GM12878 (cell line): ENCODE measurements at regions not wholly inside any gene's neighbourhood (a gene's known extent, or its start where the extent isn't known, plus 50 kb on each side); places are given as distances from the start of the nearest gene placed in this dataset.

Source experiments
- ATAC-seq: fragments of 200-7000 bp; cut with Tn5 transposase; 3 replicates; pipeline ENCODE4 v1.9.1; 2020; ENCODE audit warnings: mild to moderate bottlenecking, moderate library complexity
- BruUV-seq: library from RNA; stranded (reverse); fragments of 400-500 nt; replicated peaks from 2 replicates; lab custom pipeline; 2021; lab: Mats Ljungman, UMichigan
- CTCF ChIA-PET: fragments of 300-600 bp; sonication (Branson Sonifier 250); formaldehyde crosslinking; extraction: SDS; loops from one replicate; lab custom pipeline; 2021; ENCODE audit warnings: inconsistent platforms; lab: Yijun Ruan, JAX
- POLR2A ChIA-PET: fragments of 350-600 bp; formaldehyde crosslinking; extraction: SDS; loops from one replicate; lab custom pipeline; 2021; ENCODE audit warnings: inconsistent platforms; lab: Charles Lee
- RAD21 ChIA-PET: fragments of 300-600 bp; sonication (Branson Sonifier 250); formaldehyde crosslinking; loops from one replicate; lab custom pipeline; 2023; ENCODE audit warnings: antibody characterized with exemption; ENCODE audit not compliant: unreplicated experiment; lab: Charles Lee
- SMC1A ChIA-PET: fragments of 300-600 bp; sonication (Branson Sonifier 250); formaldehyde crosslinking; loops from one replicate; lab custom pipeline; 2023; ENCODE audit not compliant: unreplicated experiment, uncharacterized antibody; lab: Charles Lee
- DNase-seq: peaks from one replicate; pipeline ENCODE4 v3.0.0-alpha.2; 2011; ENCODE audit warnings: low read depth, low spot score
- FAIRE-seq: peaks from 3 replicates; lab custom pipeline; 2011; peaks lifted over from hg19 to GRCh38; lab: Jason Lieb, UNC
- H2AFZ ChIP-seq: 2 replicates; pipeline ENCODE4 v1.6.0; 2011; ENCODE audit warnings: low read depth, low read length, control low read depth; ENCODE audit not compliant: control insufficient read depth
- H3K27ac ChIP-seq: 2 replicates; pipeline ENCODE4 v1.5.1; 2011; ENCODE audit warnings: control low read depth; ENCODE audit not compliant: control insufficient read depth, insufficient read depth
- H3K27me3 ChIP-seq, 2 experiments: replicated peaks in 1 of 2; 2 replicates each; pipeline versions ENCODE4 v1.6.0 to v1.6.1; 2011; ENCODE audit warnings: low read length in 1 of 2; ENCODE audit not compliant: control insufficient read depth in 2 of 2, insufficient read depth in 2 of 2
- H3K36me3 ChIP-seq, 2 experiments: 2 replicates each; pipeline ENCODE4 v1.5.1; 2011; ENCODE audit warnings: low read length in 1 of 2; ENCODE audit not compliant: control insufficient read depth in 2 of 2, insufficient read depth in 2 of 2
- H3K4me1 ChIP-seq: 2 replicates; pipeline ENCODE4 v1.6.1; 2011; ENCODE audit warnings: mild to moderate bottlenecking, low read length, moderate library complexity, mixed read lengths; ENCODE audit not compliant: control insufficient read depth, insufficient read depth
- H3K4me2 ChIP-seq: 2 replicates; pipeline ENCODE4 v1.6.0; 2011; ENCODE audit warnings: control low read depth; ENCODE audit not compliant: control insufficient read depth, insufficient read depth
- H3K4me3 ChIP-seq: fragments of 200-600 bp; sonication (generic); 2 replicates; pipeline ENCODE4 v1.5.1; 2016
- H3K79me2 ChIP-seq: 2 replicates; pipeline ENCODE4 v1.6.0; 2011; ENCODE audit warnings: low read length; ENCODE audit not compliant: control insufficient read depth, insufficient read depth
- H3K9ac ChIP-seq: 2 replicates; pipeline ENCODE4 v1.8.0; 2011; ENCODE audit warnings: low read length, control low read depth, mixed read lengths; ENCODE audit not compliant: control insufficient read depth, insufficient read depth
- H3K9me3 ChIP-seq: replicated peaks from 3 replicates; pipeline ENCODE4 v1.5.1; 2011; ENCODE audit warnings: mild to moderate bottlenecking, low read length; ENCODE audit not compliant: control insufficient read depth, insufficient read depth
- H4K20me1 ChIP-seq: 2 replicates; pipeline ENCODE4 v1.6.0; 2011; ENCODE audit not compliant: control insufficient read depth, insufficient read depth
- BCL11A ChIP-seq: IDR thresholded peaks from 2 replicates; pipeline ENCODE4 v1.6.1; 2011; ENCODE audit warnings: low read depth, low read length
- BHLHE40 ChIP-seq, 2 experiments: fragments of 450-650 bp in 1 of 2; IDR thresholded peaks; 2 replicates each; pipeline ENCODE4 v1.6.1; 2011 to 2017; ENCODE audit warnings: low read depth in 2 of 2, borderline replicate concordance in 1 of 2, improper control_type of control experiment in 1 of 2, low read length in 1 of 2, mild to moderate bottlenecking in 1 of 2
- CHD1 ChIP-seq: IDR thresholded peaks from 2 replicates; pipeline ENCODE4 v1.6.1; 2012; ENCODE audit warnings: low read depth, low read length, improper control_type of control experiment
- DPF2 ChIP-seq: fragments of 450-650 bp; IDR thresholded peaks from 2 replicates; pipeline ENCODE4 v1.6.1; 2017; ENCODE audit warnings: mild to moderate bottlenecking
- E2F4 ChIP-seq: IDR thresholded peaks from 2 replicates; pipeline ENCODE4 v1.6.1; 2012; ENCODE audit warnings: low read depth, low read length, improper control_type of control experiment
- FOS ChIP-seq: IDR thresholded peaks from 3 replicates; pipeline ENCODE4 v1.6.1; 2011; ENCODE audit warnings: borderline replicate concordance; ENCODE audit not compliant: insufficient read length; ENCODE audit errors: extremely low read depth
- GABPA ChIP-seq: IDR thresholded peaks from 2 replicates; pipeline ENCODE4 v1.6.1; 2014; ENCODE audit warnings: antibody characterized with exemption, low read depth, mild to moderate bottlenecking, inconsistent platforms
- HDGF ChIP-seq: fragments of 450-650 bp; IDR thresholded peaks from 2 replicates; pipeline ENCODE4 v1.6.1; 2016; ENCODE audit warnings: antibody characterized with exemption
- JUND ChIP-seq: IDR thresholded peaks from 2 replicates; pipeline ENCODE4 v1.6.1; 2012; ENCODE audit warnings: low read depth, mild to moderate bottlenecking, low read length, improper control_type of control experiment, moderate library complexity
- MTA3 ChIP-seq: IDR thresholded peaks from 2 replicates; pipeline ENCODE4 v1.6.1; 2012; ENCODE audit warnings: low read length, inconsistent platforms, borderline replicate concordance
- PAX5 ChIP-seq: IDR thresholded peaks from 2 replicates; pipeline ENCODE4 v1.6.1; 2011; ENCODE audit warnings: low read depth, low read length, borderline replicate concordance
- RAD21 ChIP-seq: IDR thresholded peaks from 2 replicates; pipeline ENCODE4 v1.6.1; 2011; ENCODE audit warnings: mild to moderate bottlenecking, low read depth, low read length, moderate library complexity; ENCODE audit not compliant: insufficient read depth
- RAD51 ChIP-seq: fragments of 450-650 bp; IDR thresholded peaks from 2 replicates; pipeline ENCODE4 v1.6.1; 2016; ENCODE audit warnings: moderate library complexity, mild to moderate bottlenecking, inconsistent platforms
- SIX5 ChIP-seq: IDR thresholded peaks from 2 replicates; pipeline ENCODE4 v1.6.1; 2011; ENCODE audit warnings: mild to moderate bottlenecking, low read depth, low read length, moderate library complexity; ENCODE audit not compliant: severe bottlenecking
- SMAD1 ChIP-seq: fragments of 450-650 bp; IDR thresholded peaks from 2 replicates; pipeline ENCODE4 v1.6.1; 2018; ENCODE audit warnings: mild to moderate bottlenecking, low read depth; ENCODE audit not compliant: partially characterized antibody
- SRF ChIP-seq, 2 experiments: IDR thresholded peaks; 2 replicates each; pipeline ENCODE4 v1.6.1; 2011; ENCODE audit warnings: low read depth in 2 of 2, low read length in 2 of 2, mild to moderate bottlenecking in 1 of 2, moderate library complexity in 1 of 2
- STAT3 ChIP-seq: IDR thresholded peaks from 2 replicates; pipeline ENCODE4 v1.6.1; 2011; ENCODE audit warnings: low read depth, low read length, improper control_type of control experiment
- ZNF24 ChIP-seq: fragments of 450-650 bp; IDR thresholded peaks from 2 replicates; pipeline ENCODE4 v1.6.1; 2017; ENCODE audit warnings: antibody characterized with exemption, mild to moderate bottlenecking
- WGBS: methylation state at CpG from one replicate; pipeline ENCODE4 v1.1.6; 2016; ENCODE audit warnings: low lambda C conversion rate; ENCODE audit not compliant: insufficient replicate concordance, insufficient coverage; ENCODE audit errors: missing lambda C conversion rate; 5-methylcytosine and 5-hydroxymethylcytosine counted together
- in situ Hi-C: fragments of 300-500 bp; cut with MboI; formaldehyde crosslinking; loops from 9 replicates; pipeline ENCODE4 v1.14.3; 2018; ENCODE audit warnings: mixed read lengths
- intact Hi-C: fragments of 100-400 bp; cut with micrococcal nuclease; formaldehyde crosslinking; loops from one replicate; pipeline ENCODE4 v1.14.2; 2022; ENCODE audit not compliant: unreplicated experiment

- CTCF ChIA-PET, result no interaction called here
- Histone ChIP-seq H3K36me3 (no peaks in the 10 kb centered on the region), H3K4me2 (no peak overlapping the region), H3K27ac (no peak overlapping the region), H3K4me3 (no peak overlapping the region), H4K20me1 (no peaks in the 10 kb centered on the region), H3K27me3 (no peaks in the 10 kb centered on the region; a peak in 3 of 4 replicates), H3K79me2 (no peaks in the 10 kb centered on the region), H3K9me3 (no peaks in the 10 kb centered on the region), H3K4me1 (no peaks in the 10 kb centered on the region), H2AFZ (no peak overlapping the region), H3K9ac (no peak overlapping the region)
- RAD21 ChIA-PET, result no interaction called here
- intact Hi-C loops (no loop called here), in situ Hi-C loops (no loop called here)
- SMC1A ChIA-PET, result no interaction called here
- FAIRE-seq, result no peak
- ATAC-seq, result no peak
- BruUV-seq, result no TSS peak
- POLR2A ChIA-PET, result no interaction called here
- WGBS, result 33% methylated on average over 9 of the region's 9 CpGs
- DNase-seq, result no peak
- no peak for TF ChIP-seq DPF2
These were observed 120.1 kb downstream of the BOD1 start for GRCh38 chr5:173496129-173496882.

GRCh38 chr5:173495225-173495904 is 121.1 kb downstream of the BOD1 start:
- Histone ChIP-seq H3K9me3 (no peaks in the 10 kb centered on the region), H4K20me1 (no peaks in the 10 kb centered on the region), H3K4me1 (no peaks in the 10 kb centered on the region), H3K79me2 (no peaks in the 10 kb centered on the region), H3K4me2 (no peak overlapping the region), H3K27ac (no peak overlapping the region), H3K36me3 (no peaks in the 10 kb centered on the region), H3K9ac (no peak overlapping the region), H3K4me3 (no peak overlapping the region), H2AFZ (no peak overlapping the region), H3K27me3 (no peaks in the 10 kb centered on the region; a peak in 3 of 4 replicates)
- no TSS peak for BruUV-seq
- CTCF ChIA-PET, result no interaction called here
- ATAC-seq (no peak), FAIRE-seq (no peak), DNase-seq (no peak)
- intact Hi-C loops (no loop called here), in situ Hi-C loops (no loop called here)
- SMC1A ChIA-PET, result no interaction called here
- 28% methylated on average over 3 of the region's 3 CpGs for WGBS
- POLR2A ChIA-PET, result no interaction called here
- RAD21 ChIA-PET, result no interaction called here
- TF ChIP-seq CHD1, result no peak
- no peak for TF ChIP-seq RAD21
- TF ChIP-seq SRF (IDR thresholded peaks at IDR 0.05; ENCODE audit: low read depth in 2 of 2, low read length in 2 of 2), result no peak
- no peak for TF ChIP-seq PAX5
- TF ChIP-seq ZNF24, result no peak
- TF ChIP-seq BHLHE40 (IDR thresholded peaks at IDR 0.05; ENCODE audit: borderline replicate concordance in 1 of 2, low read depth in 2 of 2, low read length in 1 of 2), result no peak
- no peak for TF ChIP-seq HDGF
- TF ChIP-seq GABPA, result no peak
- no peak for TF ChIP-seq SIX5
- TF ChIP-seq SMAD1, result no peak
- TF ChIP-seq STAT3, result no peak
- TF ChIP-seq FOS, result no peak
- no peak for TF ChIP-seq E2F4
- no peak for TF ChIP-seq JUND
- TF ChIP-seq BCL11A, result no peak
- no peak for TF ChIP-seq MTA3
- no peak for TF ChIP-seq RAD51
